Endothelial cell of hepatic sinusoid (primary cell): ENCODE measurements at regions not wholly inside any gene's neighbourhood (a gene's known extent, or its start where the extent isn't known, plus 50 kb on each side); places are given as distances from the start of the nearest gene placed in this dataset.
"Not testable (repeated sequence)": the region's sequence is repeated elsewhere in the genome, so short reads cannot be mapped to it uniquely, and the experiment has no call there.

Experiments used
- in situ Hi-C: cut with HindIII; loops from 2 replicates; pipeline ENCODE4 v1.10.0; 2017; ENCODE audit warnings: low sequenced_read_pairs

- in situ Hi-C loops, result no loop called here
These were observed 1233.2 kb downstream of the OLFM4 start for GRCh38 chr13:54261856-54262255.

GRCh38 chr13:54263868-54264267, 1235.3 kb downstream of the OLFM4 start:
- in situ Hi-C loops, result no loop called here

- in situ Hi-C loops, result not testable (repeated sequence)
These were observed 1238.6 kb downstream of the OLFM4 start for GRCh38 chr13:54267253-54267668.

- in situ Hi-C loops, result not testable (repeated sequence)
These were observed 1239.5 kb downstream of the OLFM4 start for GRCh38 chr13:54268013-54268695.

- in situ Hi-C loops, result no loop called here
These were observed 1258.6 kb downstream of the OLFM4 start for GRCh38 chr13:54287062-54287764.

GRCh38 chr13:54301085-54301484, 1272.5 kb downstream of the OLFM4 start:
- in situ Hi-C loops, result no loop called here

- in situ Hi-C loops, result no loop called here
These were observed 1276.8 kb downstream of the OLFM4 start for GRCh38 chr13:54305377-54305776.

- in situ Hi-C loops, result no loop called here
These were observed 1284.3 kb downstream of the OLFM4 start for GRCh38 chr13:54312885-54313284.

GRCh38 chr13:54317722-54318121, 1289.1 kb downstream of the OLFM4 start:
- in situ Hi-C loops, result no loop called here

- in situ Hi-C loops, result no loop called here
These were observed 1308.9 kb downstream of the OLFM4 start for GRCh38 chr13:54337540-54337939.

- in situ Hi-C loops, result no loop called here
These were observed 1318.9 kb downstream of the OLFM4 start for GRCh38 chr13:54347531-54347930.

- in situ Hi-C loops, result no loop called here
These were observed 1327.6 kb downstream of the OLFM4 start for GRCh38 chr13:54356209-54356608.

- in situ Hi-C loops, result no loop called here
These were observed 1328.2 kb downstream of the OLFM4 start for GRCh38 chr13:54356849-54357248.

- in situ Hi-C loops, result no loop called here
These were observed 1328.8 kb downstream of the OLFM4 start for GRCh38 chr13:54357284-54357933.

GRCh38 chr13:54361460-54361859, 1332.8 kb downstream of the OLFM4 start:
- in situ Hi-C loops, result no loop called here

GRCh38 chr13:54366728-54367127, 1338.1 kb downstream of the OLFM4 start:
- in situ Hi-C loops, result no loop called here

- in situ Hi-C loops, result no loop called here
These were observed 1339.1 kb downstream of the OLFM4 start for GRCh38 chr13:54367639-54368271.

GRCh38 chr13:54368387-54368786, 1339.8 kb downstream of the OLFM4 start:
- in situ Hi-C loops, result no loop called here

- in situ Hi-C loops, result no loop called here
These were observed 1344.6 kb downstream of the OLFM4 start for GRCh38 chr13:54373211-54373610.

- in situ Hi-C loops, result no loop called here
These were observed 1350.8 kb downstream of the OLFM4 start for GRCh38 chr13:54379461-54379860.

GRCh38 chr13:54383604-54384003, 1355.0 kb downstream of the OLFM4 start:
- in situ Hi-C loops, result no loop called here

GRCh38 chr13:54387625-54388024, 1359.0 kb downstream of the OLFM4 start:
- in situ Hi-C loops, result no loop called here
